HL-60 (cell line): ENCODE measurements at regions not wholly inside any gene's neighbourhood (a gene's known extent, or its start where the extent isn't known, plus 50 kb on each side); places are given as distances from the start of the nearest gene placed in this dataset.

Experiments
- DNase-seq, 2 experiments: peaks; one replicate each; pipeline ENCODE4 v3.0.0-alpha.2; 2010 to 2020; ENCODE audit warnings: low read depth in 1 of 2, low spot score in 1 of 2
- H3K27ac ChIP-seq: fragments of 250-450 bp; sonication (Bioruptor Pico); replicated peaks from 2 replicates; pipeline ENCODE4 v1.5.1; 2020; ENCODE audit warnings: mild to moderate bottlenecking, moderate library complexity
- H3K27me3 ChIP-seq: fragments of 250-450 bp; sonication (Bioruptor Pico); 2 replicates; pipeline ENCODE4 v1.5.1; 2021; ENCODE audit warnings: mild to moderate bottlenecking, moderate library complexity; ENCODE audit not compliant: insufficient read depth, poor library complexity, severe bottlenecking
- H3K4me3 ChIP-seq: replicated peaks from 2 replicates; pipeline ENCODE4 v1.5.1; 2011; ENCODE audit warnings: mild to moderate bottlenecking, control low read depth, low read length; ENCODE audit not compliant: insufficient read depth
- CTCF ChIP-seq: IDR thresholded peaks from one replicate; pipeline ENCODE4 v1.5.1; 2011; ENCODE audit warnings: low read length, control low read depth, inconsistent platforms; ENCODE audit not compliant: insufficient read depth
- GABPA ChIP-seq: IDR thresholded peaks from 2 replicates; pipeline ENCODE4 v1.6.1; 2012; ENCODE audit warnings: low read depth
- POLR2AphosphoS5 ChIP-seq: IDR thresholded peaks from 2 replicates; pipeline ENCODE4 v1.6.1; 2012; ENCODE audit warnings: low read depth
- SPI1 ChIP-seq: IDR thresholded peaks from 2 replicates; pipeline ENCODE4 v1.6.1; 2012; ENCODE audit warnings: low read depth, mild to moderate bottlenecking, borderline replicate concordance
- TF ChIP-seq, protein P1 (sequence below): IDR thresholded peaks from 2 replicates; pipeline ENCODE4 v1.6.1; 2012; ENCODE audit warnings: low read depth; ENCODE audit not compliant: insufficient replicate concordance

GRCh38 chr3:16802389-16802788 is 82.4 kb upstream of the PLCL2 start:
- no peak for DNase-seq
- no peak overlapping the region for H3K4me3 ChIP-seq

DNA sequence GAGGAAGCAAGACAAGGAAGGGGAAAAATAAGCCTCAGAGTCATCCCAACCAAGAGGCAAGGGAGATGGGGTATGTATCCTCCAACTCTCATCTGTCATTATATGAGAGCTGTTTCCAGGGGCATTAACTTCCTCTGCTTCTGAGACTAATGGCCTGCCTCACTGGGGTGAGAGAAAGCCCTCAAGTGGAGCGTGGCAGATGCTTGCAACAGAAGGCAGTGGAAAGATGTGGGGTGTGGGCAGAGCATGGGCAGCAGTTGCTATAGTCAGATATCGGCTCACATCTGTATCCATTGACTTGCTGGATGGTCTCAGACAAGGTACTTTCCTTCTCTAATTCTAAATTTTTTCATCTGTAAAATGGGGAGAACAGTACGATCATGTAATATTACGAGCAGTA is 81.7 kb upstream of the PLCL2 start:
- no peaks in the 10 kb centered on the region for H3K27me3 ChIP-seq
- TF ChIP-seq, protein P1, sequence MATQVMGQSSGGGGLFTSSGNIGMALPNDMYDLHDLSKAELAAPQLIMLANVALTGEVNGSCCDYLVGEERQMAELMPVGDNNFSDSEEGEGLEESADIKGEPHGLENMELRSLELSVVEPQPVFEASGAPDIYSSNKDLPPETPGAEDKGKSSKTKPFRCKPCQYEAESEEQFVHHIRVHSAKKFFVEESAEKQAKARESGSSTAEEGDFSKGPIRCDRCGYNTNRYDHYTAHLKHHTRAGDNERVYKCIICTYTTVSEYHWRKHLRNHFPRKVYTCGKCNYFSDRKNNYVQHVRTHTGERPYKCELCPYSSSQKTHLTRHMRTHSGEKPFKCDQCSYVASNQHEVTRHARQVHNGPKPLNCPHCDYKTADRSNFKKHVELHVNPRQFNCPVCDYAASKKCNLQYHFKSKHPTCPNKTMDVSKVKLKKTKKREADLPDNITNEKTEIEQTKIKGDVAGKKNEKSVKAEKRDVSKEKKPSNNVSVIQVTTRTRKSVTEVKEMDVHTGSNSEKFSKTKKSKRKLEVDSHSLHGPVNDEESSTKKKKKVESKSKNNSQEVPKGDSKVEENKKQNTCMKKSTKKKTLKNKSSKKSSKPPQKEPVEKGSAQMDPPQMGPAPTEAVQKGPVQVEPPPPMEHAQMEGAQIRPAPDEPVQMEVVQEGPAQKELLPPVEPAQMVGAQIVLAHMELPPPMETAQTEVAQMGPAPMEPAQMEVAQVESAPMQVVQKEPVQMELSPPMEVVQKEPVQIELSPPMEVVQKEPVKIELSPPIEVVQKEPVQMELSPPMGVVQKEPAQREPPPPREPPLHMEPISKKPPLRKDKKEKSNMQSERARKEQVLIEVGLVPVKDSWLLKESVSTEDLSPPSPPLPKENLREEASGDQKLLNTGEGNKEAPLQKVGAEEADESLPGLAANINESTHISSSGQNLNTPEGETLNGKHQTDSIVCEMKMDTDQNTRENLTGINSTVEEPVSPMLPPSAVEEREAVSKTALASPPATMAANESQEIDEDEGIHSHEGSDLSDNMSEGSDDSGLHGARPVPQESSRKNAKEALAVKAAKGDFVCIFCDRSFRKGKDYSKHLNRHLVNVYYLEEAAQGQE: no peak
- TF ChIP-seq CTCF: no peak
- TF ChIP-seq SPI1: no peak
- TF ChIP-seq POLR2AphosphoS5: no peak
- no peak for TF ChIP-seq GABPA
- H3K4me3 ChIP-seq: no peak overlapping the region
- no peak for DNase-seq
- no peak overlapping the region for H3K27ac ChIP-seq

More at GRCh38 chr3:16802389-16802788, 82.4 kb upstream of the PLCL2 start:
- no peak for TF ChIP-seq CTCF
- TF ChIP-seq SPI1: peak; percentile 57; the same call in 1 of the 2 replicates
- H3K27ac ChIP-seq: no peak overlapping the region
- no peaks in the 10 kb centered on the region for H3K27me3 ChIP-seq

DNA sequence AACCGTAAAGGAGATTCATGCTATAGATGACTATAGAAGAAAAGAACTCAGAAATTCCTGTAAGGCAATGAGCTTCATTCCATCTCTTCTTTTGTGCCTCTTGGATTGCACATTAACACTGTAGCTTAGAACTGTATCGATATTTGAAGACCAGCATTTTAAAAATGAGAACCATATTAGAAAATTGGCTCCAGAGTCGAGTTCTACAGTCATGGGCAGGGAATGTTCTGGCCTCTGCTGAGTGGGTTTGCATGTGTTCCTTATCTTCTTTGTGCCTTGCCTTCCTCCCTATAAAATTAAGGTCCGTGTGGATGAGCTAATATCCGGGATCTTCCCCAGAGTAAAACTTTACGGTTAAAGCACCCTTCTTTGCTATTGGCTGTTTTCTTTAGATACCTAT is 77.4 kb upstream of the PLCL2 start:
- Histone ChIP-seq H3K27ac (no peak overlapping the region), H3K4me3 (no peak overlapping the region), H3K27me3 (no peaks in the 10 kb centered on the region)
- TF ChIP-seq GABPA (no peak), POLR2AphosphoS5 (no peak), CTCF (no peak), SPI1 (no peak)
- TF ChIP-seq, protein P1: no peak
- no peak for DNase-seq

DNA sequence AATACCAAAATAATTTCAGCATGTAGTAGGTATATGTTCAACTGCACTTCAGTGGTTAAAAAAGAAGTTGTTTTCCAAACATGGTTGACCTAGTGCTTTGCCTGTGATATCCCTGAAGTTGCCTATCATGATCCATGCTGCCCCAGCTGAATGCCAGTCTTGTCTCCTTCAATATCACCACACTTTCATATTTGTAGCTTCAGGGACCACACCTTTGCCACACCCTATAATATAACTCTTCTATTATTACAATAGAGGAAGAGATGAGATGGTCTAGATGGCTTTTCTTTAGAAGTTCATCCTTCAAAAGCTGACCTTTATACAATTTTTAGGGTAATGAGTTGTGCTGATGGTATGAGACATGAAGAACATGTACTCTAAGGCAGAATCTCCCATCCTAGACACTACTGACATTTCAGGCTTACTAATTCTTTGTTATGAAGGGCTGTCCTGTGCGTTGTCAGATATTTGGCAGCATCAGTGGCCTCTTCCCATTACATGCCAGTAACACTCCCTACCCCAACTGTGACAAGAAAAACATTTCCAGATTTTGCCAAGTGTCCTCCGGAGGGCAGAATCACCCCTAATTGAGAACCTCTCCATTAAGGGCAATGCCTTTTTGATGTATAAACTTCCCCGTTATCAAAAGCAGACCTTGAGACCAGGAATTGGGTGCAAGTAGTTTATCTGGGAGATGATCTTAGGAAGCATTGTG is 76.2 kb upstream of the PLCL2 start:
- no peak for TF ChIP-seq GABPA
- TF ChIP-seq CTCF: no peak
- TF ChIP-seq POLR2AphosphoS5: no peak
- TF ChIP-seq SPI1: no peak
- TF ChIP-seq, protein P1: no peak
- no peak overlapping the region for H3K27ac ChIP-seq
- no peaks in the 10 kb centered on the region for H3K27me3 ChIP-seq
- no peak overlapping the region for H3K4me3 ChIP-seq
- no peak for DNase-seq
